Astrocyte (in vitro differentiated cells and primary cell): ENCODE measurements at regions not wholly inside any gene's neighbourhood (a gene's known extent, or its start where the extent isn't known, plus 50 kb on each side); places are given as distances from the start of the nearest gene placed in this dataset.

Experiments
- CTCF ChIP-seq: IDR thresholded peaks from 2 replicates; pipeline ENCODE4 v1.5.1; 2011; ENCODE audit warnings: low read depth, mild to moderate bottlenecking, inconsistent platforms, low read length, moderate library complexity; ENCODE audit not compliant: insufficient read depth
- EZH2 ChIP-seq: IDR thresholded peaks from 2 replicates; pipeline ENCODE4 v1.6.1; 2012; ENCODE audit warnings: mild to moderate bottlenecking, low read length, inconsistent platforms; ENCODE audit not compliant: insufficient read depth

GRCh38 chr20:6975311-6975710 is 207.8 kb downstream of the BMP2 start:
- TF ChIP-seq CTCF (no peak), EZH2 (no peak)
